HG02943 (cell line): ENCODE measurements at regions not wholly inside any gene's neighbourhood (a gene's known extent, or its start where the extent isn't known, plus 50 kb on each side); places are given as distances from the start of the nearest gene placed in this dataset.

Source experiments
- ATAC-seq: cut with Tn5 transposase; IDR thresholded peaks from one replicate; pipeline ENCODE4 v1.9.1; 2021; ENCODE audit warnings: mild to moderate bottlenecking, low read depth, moderate library complexity; ENCODE audit not compliant: unreplicated experiment

DNA sequence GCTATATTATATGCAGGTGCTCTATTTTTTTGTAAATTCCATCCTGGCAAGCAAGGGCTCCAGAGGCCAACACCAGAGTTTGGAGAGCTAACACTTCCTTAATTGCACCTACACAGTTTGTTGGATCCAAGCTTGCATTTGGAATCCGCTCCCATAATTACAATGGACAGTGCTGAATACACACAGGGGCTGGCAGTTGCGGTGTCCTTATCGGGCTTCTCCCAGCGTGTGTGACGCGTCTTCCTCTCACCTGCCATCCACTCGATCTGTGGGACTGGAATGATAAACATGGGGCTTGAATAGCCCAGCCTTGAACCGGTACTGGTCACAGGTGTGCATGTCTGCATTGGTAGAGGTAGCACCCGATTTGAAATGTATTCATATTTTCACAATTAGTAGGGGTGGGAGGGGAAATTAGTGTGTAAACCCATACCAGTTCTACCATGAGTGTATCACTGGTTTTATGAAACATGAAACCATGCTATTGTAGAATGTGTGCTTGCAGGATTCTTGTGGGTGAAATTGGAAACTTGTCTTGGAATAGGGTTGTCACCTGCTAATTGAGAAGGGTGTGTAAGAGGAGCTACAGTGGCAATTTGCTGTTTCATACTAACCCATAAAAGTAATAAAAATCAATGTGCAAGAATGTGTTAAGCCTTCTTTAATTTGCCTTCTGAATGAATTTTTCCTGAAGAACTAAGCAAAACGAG lies 316.5 kb downstream of the WDR11 start:
- no peak for ATAC-seq

DNA sequence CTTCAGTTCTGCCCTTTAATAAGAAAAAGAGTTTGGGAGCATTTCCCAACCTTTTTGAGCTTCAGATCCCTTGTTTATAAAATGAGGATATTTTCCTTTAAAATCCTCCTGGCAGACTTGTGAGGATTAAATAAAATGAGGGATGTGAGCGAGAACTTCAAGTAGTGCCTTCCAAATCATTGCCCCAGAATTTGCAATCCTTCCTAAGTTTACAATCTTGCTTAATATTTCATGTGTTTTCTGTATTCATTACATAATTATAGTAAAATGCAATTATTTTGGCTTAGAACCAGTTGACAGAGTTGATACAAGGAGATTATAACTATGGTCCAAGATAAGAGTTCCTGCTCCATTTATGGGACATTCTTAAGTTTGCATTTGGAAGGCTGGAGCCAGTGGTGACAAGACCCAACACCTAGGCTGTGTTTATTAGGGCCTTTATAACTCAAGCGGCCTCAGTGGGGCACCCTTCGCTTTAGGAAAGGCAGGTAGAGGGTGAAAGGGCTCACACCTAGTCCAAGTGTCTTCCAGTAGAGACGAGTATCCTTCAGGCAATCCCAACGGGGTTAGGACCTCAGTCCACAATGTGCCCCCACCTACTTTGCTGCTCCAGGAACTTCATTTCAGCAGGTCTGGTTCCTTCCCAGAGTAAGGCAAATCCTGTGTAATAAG lies 317.5 kb downstream of the WDR11 start:
- no peak for ATAC-seq

DNA sequence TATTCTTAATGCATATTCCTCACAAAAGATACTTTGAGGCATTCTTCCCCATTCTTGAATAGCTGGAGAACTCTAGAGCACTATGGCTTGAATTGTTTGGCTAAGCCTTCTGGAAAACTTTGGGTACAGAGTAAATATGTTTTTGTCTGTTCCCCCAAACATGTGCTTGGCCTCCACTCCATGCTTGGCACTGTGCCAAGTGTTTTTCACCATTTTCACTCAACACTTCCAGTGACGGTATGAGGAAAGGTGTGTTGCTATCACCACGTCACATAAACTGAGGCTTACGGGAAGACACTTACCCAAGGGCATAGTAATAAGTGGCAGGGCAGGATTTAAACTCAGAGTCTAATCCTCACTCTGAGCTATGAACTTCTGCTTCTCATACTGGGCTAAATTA lies 318.2 kb downstream of the WDR11 start:
- no peak for ATAC-seq

DNA sequence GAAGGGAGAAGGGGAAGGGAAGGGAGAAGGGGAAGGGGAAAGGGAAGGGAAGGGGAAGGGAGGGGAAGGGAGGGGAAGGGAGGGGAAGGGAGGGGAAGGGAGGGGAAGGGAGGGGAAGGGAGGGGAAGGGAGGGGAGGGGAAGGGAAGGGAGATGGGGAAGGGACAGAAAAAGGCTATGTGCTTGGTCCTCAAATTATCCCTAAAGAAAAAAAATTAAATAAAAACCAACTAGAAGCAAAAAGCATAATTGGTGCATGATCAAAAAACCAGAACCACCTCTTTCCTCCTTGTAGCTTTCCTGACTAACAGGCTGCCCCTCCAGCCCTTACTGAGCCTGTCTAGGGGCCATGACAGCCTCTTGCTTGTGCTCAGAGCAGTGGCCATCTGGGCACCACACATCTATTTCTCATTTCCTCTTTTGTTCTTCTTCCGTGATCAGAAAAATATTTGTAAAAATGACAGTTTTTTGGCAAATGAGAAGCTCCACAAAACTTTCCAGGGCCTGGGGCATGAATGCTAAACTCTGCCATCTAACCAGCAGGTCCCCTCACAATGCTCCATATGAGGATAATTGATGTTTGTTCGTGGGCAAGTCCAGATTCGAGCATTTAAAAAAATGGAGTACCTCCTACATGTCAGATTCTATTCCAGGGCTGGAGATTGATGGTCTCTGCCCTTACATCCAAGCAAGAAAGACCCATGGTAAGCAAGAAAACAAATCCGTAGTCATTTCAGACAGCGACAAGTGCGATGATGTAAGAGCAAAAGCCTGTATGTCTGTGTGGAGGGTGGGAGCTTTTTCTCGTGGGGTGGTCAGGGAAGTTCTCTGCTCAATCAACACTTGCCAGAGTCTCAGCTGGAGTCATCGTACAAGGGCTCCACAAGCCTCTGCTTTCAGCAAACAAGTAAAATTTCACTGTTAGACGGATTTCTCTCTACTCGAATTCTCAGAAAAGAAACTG lies 320.9 kb downstream of the WDR11 start:
- ATAC-seq, result no peak

DNA sequence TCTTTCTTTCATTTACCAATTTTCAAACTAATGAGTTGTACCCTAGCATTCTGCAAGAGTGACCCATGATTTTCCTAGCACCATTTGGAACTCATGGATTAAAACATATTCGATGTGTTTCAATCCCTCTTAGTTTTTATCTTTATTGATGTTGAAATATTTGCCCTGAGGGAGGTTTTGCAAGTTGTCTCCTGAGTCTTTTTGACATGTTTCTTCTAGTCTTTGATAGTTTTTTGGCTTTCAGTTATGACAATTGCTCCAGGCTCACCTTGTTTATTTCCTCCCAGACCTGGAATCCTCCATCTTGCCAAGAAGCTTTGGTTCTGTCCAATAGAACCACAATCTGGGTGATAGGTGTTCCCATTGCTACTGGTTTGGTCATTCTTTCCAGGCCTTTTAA lies 327.8 kb downstream of the WDR11 start:
- no peak for ATAC-seq

DNA sequence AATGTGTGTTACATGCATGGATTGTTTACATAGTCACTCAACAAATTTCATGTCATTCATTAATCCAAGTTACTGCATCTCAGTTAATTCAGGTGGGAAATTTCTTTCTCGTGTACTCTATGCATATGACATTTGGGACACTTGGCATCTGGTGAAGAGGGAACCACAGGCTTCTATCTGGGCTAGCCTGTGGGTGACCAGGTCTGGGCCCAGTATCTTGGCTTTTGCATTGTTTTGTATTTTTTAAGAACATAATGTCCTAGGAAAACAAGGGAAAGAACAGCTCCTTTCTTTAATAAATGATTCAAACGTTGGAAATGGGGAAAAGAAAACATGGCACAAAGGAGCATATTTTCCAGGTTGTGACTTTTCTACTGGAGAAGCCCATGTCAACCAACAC lies 331.1 kb downstream of the WDR11 start:
- no peak for ATAC-seq

DNA sequence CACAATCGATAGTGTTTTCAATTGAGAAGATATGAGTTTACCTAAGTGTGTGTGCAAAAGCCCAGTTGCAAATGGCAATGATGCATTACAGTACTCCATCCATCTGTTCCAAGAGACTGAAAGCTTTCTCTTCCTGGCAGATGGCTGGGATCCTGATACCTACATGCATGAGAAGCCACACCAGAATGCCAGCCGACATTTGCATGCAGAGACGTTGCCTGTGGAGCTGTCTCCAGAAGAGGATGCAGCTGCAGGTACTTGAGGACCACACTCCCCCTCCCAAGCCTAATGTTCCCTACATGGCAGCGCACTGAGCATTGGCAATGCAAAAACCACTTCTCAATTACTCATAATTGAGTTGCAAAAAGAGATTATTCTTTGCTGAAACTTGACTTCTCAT lies 332.1 kb downstream of the WDR11 start:
- no peak for ATAC-seq

DNA sequence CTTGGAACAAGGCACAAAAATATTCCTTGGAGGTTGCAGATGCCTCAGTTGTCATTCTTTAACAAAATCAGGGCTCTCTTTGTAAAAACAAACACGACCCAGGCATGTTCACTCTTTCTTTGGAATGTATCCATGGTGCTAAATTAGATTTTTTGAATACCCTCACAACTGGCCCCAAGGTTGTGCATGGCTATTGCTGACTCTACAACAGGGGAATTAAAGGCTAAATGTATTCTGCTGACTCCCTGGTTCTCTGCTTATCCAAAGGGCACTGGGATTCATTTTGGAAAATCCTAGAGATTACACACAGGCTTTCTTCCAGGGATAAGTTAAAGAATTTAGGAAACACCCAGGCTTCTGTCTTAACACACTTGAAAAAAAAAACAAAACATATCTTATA lies 332.5 kb downstream of the WDR11 start:
- ATAC-seq, result no peak

DNA sequence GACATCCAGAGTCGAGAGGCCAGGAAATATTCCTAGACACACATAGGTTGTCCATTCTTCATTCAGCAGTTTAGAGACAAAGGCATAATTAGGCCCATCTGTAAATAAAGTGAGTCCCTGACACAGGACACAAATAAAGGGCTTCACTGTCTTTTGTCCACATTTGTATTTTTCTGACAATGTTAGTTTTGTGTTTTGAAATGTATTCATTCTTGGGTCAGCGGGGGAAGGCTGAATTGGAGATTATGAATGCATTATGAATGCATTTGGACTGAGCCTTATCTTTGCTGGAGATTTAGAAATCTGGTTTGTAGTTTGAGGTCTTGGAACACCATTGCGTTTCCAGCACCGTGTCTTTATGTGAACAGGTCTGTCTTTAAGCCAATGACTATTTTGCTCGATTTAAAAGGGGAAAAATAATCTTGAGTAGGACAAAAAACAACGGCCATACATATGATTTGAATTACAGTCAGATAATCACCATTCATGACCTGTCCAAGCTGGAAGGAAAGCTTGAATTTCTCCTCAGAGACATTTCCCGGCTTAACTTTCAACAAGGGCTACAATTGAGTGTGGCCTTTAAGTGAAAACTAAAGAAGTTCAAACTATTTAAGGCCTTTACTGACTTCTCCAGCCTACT lies 334.8 kb downstream of the WDR11 start:
- ATAC-seq, result no peak

DNA sequence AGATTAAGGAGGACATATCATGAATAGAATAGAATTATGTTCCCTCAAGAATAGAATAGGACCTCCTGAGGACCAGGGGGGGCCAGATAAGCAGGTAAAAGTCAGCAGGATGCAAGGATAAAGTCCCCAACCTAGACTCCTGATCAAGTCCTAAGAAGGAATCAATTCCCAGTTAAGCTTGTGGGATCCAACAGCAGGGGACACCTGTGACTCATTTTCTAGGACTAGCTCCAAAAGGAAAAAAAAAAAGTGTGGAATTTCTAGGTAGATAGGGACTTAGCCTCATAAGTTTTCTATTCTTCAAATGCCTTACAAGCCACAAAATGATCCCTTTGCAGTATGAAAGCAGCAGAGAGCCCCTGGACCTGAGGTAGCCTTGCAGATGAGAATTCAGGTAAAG lies 336.2 kb downstream of the WDR11 start:
- no peak for ATAC-seq

DNA sequence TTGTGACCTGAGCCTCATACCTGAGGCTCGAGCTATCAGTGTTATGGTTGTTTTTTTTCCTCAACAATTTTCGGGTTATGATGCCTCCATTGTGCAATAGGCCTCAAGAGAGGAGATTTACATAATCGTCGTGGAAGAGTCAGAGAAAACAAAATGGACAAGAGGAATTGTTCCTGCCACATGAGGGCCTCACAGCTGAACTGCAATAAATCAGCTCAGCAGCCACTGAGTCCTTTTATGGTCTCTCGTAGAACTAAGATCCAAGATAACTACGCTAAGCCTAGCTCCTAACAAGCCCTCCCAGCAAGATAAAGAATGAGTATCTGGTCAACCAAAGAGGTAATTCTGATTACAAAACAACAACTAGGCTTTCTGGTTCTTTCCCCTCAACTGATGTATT lies 336.8 kb downstream of the WDR11 start:
- no peak for ATAC-seq

DNA sequence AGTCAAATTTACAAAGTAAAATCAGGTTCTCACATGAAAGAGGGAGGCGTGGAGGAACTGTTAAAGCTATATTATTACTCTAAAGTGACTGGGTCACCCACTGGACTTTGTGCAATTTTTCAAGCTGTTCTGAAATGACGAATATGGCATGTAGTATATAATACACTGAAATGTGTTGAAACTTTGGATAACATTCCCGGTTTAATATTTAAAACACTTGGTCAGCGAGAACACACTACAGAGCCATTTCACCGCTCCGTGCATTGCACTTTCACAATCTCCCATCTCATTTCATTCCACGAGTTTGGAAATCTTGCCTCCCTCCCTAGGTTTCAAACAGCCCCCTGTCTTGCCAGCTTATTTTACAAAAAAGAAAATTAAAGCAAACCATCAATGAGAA lies 337.9 kb downstream of the WDR11 start:
- no peak for ATAC-seq

DNA sequence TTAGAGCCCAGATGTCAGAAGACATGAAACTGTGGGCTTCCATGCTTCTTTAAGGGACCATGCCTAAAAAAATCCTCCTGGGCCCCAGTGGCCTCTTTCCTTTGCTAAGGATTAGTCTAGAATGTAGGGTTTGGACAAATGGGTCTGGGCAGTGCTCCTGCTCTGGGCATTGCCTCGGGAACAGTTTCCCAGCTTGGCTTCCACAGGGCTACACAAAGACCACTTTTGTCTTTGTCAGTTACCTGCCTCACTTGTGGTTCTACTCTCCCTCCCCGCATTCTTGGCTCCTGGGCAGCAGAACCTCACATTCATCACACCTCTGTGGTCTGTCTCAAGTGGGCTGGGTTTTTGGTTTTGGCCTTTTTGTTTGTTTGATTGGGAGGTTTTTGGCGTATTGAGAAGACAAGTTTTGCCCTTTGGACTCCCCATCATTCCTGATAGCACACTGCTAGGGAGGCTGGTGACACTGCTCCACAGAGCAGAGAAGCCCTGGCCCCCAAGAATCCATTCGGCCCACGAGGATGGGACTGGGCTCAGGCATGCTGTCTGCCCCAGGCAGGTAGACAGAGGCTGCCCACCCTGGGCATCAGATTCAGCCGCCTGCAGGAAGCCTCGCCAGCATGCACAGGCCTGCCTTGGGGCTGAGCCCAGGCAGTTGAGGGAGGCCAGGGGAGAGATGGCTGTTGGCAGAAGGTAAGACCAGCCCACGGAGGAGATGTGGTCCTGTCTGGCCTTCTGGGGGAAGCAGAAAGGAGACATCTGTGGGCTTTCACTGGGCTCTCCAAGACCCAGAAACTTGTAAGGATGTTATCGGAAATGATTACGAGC lies 343.7 kb downstream of the WDR11 start:
- ATAC-seq, result no peak

DNA sequence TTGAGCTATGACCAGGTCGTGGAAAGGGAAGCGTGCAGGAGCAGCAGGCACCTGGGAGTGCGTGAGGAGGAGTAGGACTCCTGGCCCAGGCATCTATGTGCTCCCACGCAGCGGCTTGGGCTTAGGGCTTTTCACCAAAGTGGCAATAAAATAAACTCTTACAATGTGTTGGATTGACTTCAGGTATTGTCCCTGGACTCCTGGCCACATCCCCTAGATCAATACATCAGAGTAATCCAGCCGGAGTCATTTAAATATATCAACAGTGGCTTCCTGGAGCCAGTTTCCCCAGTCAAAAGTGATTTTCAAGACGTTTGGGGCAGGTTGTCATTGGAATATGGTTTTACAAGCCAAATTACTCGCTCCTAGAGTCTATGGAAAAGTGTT lies 344.4 kb downstream of the WDR11 start:
- ATAC-seq, result no peak

DNA sequence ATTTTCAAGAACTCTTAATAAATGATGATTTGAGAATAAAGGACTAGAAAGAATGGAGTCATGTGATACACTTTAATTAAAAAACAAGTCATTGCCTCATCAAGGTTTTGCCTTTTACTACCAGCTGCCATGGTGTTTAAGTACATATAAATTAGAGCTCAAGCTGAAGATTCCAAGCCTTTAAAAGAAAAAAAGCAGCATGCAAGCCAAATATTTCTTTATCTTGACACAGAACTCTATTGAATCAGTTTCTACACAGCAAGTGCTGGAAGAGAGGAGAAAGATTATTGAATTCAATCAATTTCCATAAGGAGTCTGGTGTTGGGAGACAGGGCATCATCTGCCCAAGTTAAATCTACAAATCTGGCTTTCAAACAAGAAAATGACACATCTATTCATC lies 347.9 kb downstream of the WDR11 start:
- ATAC-seq, result no peak

DNA sequence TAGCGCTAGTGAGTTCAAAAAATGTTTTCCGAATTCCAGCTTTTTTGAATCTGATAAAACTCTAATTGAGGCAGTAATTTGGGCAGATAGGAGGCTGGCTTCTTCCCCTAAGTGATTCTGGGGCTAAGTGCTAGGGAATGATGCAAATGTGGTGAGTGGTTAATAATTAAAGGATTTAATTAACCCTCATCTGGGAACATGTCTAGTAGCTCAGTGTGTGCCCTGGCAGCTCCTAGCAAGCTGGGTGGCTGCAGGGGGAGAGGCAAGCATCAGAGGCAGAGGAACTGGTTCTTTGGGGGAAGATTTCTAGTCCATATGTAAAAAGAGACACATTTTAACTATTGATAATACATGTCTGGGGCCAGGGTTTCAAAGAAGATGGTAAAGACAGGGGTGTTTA lies 354.5 kb downstream of the WDR11 start:
- no peak for ATAC-seq

DNA sequence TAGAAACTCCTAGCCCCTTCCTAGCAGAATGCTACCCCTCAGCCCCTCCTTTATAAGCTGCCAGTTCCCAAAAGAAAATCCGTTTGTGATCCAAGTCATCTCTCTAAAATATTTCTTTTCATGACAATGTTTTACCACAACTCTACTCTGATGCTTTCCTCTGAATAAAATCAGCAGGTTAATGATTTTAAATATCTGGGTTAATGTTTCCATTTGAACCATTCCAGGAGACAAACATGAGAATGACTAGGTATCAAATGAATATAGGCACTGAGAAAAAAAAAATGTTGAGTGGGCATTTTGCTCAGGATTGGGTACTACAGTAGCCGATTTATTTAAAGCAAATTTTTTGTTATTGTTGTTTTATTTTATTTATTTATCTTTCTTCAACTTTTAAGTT lies 360.3 kb downstream of the WDR11 start:
- ATAC-seq, result no peak

DNA sequence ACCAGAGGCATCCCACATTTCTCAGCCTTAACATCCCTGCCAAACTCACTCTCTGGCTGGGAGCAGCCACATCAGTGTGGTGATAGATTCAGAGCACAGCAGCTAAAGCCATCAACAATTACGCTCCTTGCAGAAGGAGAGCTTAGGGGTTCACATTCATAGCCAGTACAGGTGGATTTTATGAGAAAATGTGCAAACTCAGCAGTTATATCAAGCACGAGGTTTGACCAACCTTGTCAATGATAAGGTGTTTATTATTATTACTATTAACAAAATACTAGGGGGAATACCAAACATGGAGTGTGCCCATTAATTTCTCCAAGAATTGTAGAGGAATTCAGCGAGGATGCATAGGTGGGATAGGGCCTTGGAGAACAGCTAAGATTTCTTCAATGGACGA lies 362.3 kb downstream of the WDR11 start:
- ATAC-seq, result no peak

DNA sequence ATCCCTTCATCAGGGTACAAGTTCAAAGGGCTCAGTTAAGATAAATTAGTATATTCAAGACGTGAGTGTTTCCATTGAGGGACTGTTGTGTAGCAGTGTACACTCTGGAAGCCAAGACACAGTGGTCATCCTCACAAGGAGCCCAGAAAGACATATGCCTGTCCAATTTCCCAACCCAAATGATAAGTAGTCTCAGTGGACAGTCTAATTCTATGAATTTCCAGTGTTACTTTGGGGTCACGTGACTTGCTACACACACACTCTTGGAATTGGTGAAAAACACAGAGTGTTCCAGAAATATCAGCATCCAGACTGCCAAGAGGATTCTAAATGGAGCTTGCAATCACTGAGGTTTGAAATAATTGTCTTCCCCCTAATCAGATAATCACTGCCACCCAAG lies 365.1 kb downstream of the WDR11 start:
- no peak for ATAC-seq

DNA sequence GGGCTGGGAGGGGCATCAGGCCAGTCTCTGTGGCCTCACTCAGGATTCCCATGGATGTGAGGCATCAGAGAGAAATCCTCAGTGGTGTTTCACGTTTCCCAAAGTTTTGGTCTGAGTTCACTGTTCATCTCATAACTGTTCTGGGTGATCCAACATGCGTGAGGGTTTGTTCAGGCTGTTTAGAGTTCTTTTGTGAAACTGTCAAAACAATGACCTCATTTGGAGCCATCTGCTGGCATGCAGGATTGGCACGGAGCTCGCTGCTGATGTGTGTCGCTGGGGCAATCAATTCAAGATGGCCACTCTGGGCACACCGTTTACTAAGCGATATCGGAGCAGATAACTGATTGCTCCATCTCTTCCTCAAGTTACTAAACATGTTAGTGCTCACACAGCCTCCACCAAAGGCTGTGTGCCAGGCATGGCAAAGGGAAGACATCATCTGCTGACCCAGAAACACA lies 365.6 kb downstream of the WDR11 start:
- ATAC-seq, result no peak
